Liver (tissue), 7 donors: ENCODE measurements at regions not wholly inside any gene's neighbourhood (a gene's known extent, or its start where the extent isn't known, plus 50 kb on each side); places are given as distances from the start of the nearest gene placed in this dataset.

ENCODE experiments used
- DNase-seq: peaks from one replicate; pipeline ENCODE4 v3.0.0-alpha.2; 2017; ENCODE audit warnings: low spot score
- H3K27ac ChIP-seq, 2 donors: one replicate each; pipeline ENCODE4 v1.7.0; 2013; ENCODE audit warnings: inconsistent platforms in 2 of 2, low read length in 2 of 2, control low read depth in 1 of 2, low read depth in 1 of 2, mild to moderate bottlenecking in 1 of 2
- H3K27me3 ChIP-seq, 4 donors: one replicate each; pipeline versions ENCODE4 v1.6.1 to v1.7.0; 2013; ENCODE audit warnings: low read length in 3 of 4, inconsistent platforms in 1 of 4, mild to moderate bottlenecking in 1 of 4, moderate library complexity in 1 of 4; ENCODE audit not compliant: control insufficient read depth in 4 of 4, insufficient read depth in 4 of 4
- H3K36me3 ChIP-seq, 4 donors: one replicate each; pipeline versions ENCODE4 v1.6.1 to v1.7.0; 2013; ENCODE audit warnings: low read length in 3 of 4, mild to moderate bottlenecking in 3 of 4, low read depth in 1 of 4, moderate library complexity in 1 of 4; ENCODE audit not compliant: control insufficient read depth in 4 of 4, insufficient read depth in 3 of 4
- H3K4me1 ChIP-seq, 4 donors: one replicate each; pipeline versions ENCODE4 v1.6.1 to v1.7.0; 2013; ENCODE audit warnings: low read length in 3 of 4, mild to moderate bottlenecking in 3 of 4, moderate library complexity in 1 of 4; ENCODE audit not compliant: control insufficient read depth in 4 of 4, insufficient read depth in 4 of 4
- H3K4me3 ChIP-seq, 3 donors: one replicate each; pipeline versions ENCODE4 v1.6.1 to v1.7.0; 2013; ENCODE audit warnings: low read length in 3 of 3, control low read depth in 1 of 3, low read depth in 1 of 3, mild to moderate bottlenecking in 1 of 3
- H3K9ac ChIP-seq, 2 donors: one replicate each; pipeline ENCODE4 v1.7.0; 2013; ENCODE audit warnings: low read length in 2 of 2, mild to moderate bottlenecking in 2 of 2, moderate library complexity in 2 of 2, control low read depth in 1 of 2, low read depth in 1 of 2
- H3K9me3 ChIP-seq, 4 donors: one replicate each; pipeline versions ENCODE4 v1.6.1 to v1.7.0; 2013; ENCODE audit warnings: low read length in 3 of 4; ENCODE audit not compliant: control insufficient read depth in 4 of 4
- GABPA ChIP-seq, 2 donors: IDR thresholded peaks in 1 of 2; conservative IDR thresholded peaks in 1 of 2; 2 replicates each; pipeline ENCODE4 v1.6.1; 2016; ENCODE audit warnings: antibody characterized with exemption in 2 of 2, mild to moderate bottlenecking in 1 of 2, moderate library complexity in 1 of 2
- HNF4G ChIP-seq: IDR thresholded peaks from 2 replicates; pipeline ENCODE4 v1.6.1; 2016; ENCODE audit warnings: antibody characterized with exemption
- NR2F2 ChIP-seq: IDR thresholded peaks from 2 replicates; pipeline ENCODE4 v1.6.1; 2016; ENCODE audit warnings: antibody characterized with exemption
- RXRA ChIP-seq, 2 donors: IDR thresholded peaks; 2 replicates each; pipeline ENCODE4 v1.6.1; 2017 to 2018; ENCODE audit warnings: antibody characterized with exemption in 2 of 2, mild to moderate bottlenecking in 1 of 2
- WGBS: extraction: QIAGEN DNeasy Blood & Tissue Kit; methylation state at CpG from one replicate; pipeline ENCODE4 v1.1.7; 2013; 5-methylcytosine and 5-hydroxymethylcytosine counted together
- donor health status: healthy.
- donor health status: healthy.
- donor health status: healthy.
- donor health status: healthy.

- Histone ChIP-seq H3K36me3 (no peaks in the 10 kb centered on the region), H3K9ac (no peak overlapping the region), H3K27me3 (no peaks in the 10 kb centered on the region), H3K27ac (no peak overlapping the region), H3K9me3 (no peaks in the 10 kb centered on the region), H3K4me1 (no peaks in the 10 kb centered on the region), H3K4me3 (no peak overlapping the region)
- DNase-seq, result no peak
- 12% methylated on average over 2 of the region's 2 CpGs for WGBS
- TF ChIP-seq NR2F2 (no peak), GABPA (IDR thresholded peaks at IDR 0.05 in 1 of 2, conservative IDR thresholded peaks at IDR 0.05 in 1 of 2) (no peak), HNF4G (no peak), RXRA (IDR thresholded peaks at IDR 0.05) (peak; percentile 8 to 21)
Observed at GRCh38 chrX:35166023-35166422, 223.4 kb downstream of the FAM47B start.
